ENCODE measurements at regions not wholly inside any gene's neighbourhood (a gene's known extent, or its start where the extent isn't known, plus 50 kb on each side); places are given as distances from the start of the nearest gene placed in this dataset.
"Not testable (repeated sequence)": the region's sequence is repeated elsewhere in the genome, so short reads cannot be mapped to it uniquely, and the experiment has no call there.

DNA sequence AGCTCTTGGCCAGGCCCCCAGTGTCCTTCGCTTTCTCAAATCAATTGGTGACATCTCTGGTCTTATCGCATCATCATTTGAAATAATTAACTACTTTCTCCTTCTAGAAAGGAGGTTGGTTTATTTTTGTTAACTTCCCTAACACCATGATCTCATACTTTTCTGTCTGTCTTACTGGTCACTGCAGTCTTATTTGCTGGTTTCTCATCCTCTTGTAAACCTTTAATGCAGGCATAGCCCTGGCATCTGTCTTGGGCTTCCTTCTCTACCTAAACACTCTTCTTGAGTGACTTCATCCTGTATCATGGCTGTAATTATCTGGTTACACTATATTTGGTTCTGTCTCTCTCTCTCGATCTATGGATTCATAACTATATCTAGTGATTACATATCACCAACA, 152.8 kb downstream of the CYSLTR2 start:
- DNase-seq (ENCODE audit: low read depth in 1 of 2, low spot score in 1 of 2), result no peak

DNA sequence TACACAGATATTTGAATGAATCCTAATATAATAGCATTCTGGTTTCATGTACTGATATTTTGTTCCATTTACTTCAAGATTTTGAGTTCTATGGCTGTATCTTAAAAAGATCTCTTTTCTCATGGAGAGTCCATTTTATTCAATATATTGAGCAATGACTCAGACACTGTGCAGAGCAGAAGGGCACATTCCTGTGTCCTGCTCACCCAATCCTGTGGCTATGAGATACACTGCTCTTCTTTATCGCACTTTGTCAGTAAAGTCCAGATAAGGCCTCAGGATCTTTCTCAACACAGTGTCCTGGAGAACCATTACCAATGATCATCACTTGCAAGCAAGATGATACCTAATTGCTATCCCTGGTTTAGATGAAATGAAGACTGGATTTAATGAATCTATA, 155.0 kb downstream of the CYSLTR2 start:
- DNase-seq (ENCODE audit: low read depth in 1 of 2, low spot score in 1 of 2), result no peak

DNA sequence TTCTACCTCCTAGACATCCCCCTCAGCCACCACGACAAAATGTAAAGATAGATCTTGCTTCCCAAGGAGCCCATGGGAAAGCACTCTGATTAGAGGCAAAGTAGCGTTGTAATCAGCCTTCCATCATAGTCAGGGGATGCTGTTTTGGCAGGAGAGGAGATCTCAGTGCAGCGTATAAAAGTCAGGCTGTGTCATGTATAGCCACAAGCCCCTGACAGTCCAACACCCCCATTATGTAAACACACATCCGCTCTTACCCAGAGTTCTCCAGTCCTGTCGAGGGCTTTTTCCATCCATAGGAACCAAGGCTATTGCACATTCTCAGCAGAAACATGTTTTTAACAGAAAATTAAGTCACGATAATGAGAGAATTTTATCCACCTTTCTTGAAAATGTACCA, 156.3 kb downstream of the CYSLTR2 start:
- DNase-seq (ENCODE audit: low read depth in 1 of 2, low spot score in 1 of 2), result no peak

DNA sequence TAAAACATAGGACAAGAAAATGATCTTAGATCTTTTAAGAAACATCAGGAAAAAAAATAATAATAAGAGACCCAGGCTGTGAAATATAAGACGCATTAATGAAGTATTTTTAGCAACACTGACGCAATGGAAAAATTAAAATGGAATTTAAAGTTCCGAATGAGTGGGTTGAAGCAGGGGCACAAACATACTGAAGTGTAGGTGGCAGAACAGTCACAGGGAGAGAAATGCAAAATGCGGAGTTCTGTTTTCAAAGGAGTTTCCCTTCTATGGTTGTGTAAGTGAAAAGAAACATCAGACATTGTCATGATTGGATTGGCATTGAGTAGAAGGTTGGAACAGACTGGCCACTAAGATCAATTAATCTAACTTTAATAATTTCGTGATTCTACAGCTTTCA, 159.8 kb downstream of the CYSLTR2 start:
- DNase-seq (ENCODE audit: low read depth in 1 of 2, low spot score in 1 of 2), result no peak

DNA sequence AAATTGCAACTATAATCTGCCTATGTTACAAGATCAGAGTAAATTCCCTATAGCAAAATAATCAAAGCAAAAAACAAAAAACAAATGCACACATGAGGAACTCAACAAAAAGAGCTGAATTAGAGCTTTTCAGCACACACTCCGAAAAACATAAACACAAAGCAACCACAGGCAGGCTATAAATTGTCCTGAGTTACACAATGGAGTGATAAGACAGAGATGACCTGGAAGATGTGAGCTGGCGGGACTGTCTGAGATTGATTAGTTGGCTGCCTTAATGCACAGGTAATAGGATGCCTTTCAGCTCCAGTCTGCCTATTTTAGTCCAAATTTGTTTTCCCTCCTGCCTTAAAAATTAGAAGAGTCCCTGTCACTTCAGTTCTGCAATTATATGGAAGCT, 159.0 kb upstream of the FNDC3A start:
- no peak for DNase-seq (ENCODE audit: low read depth in 1 of 2, low spot score in 1 of 2)

DNA sequence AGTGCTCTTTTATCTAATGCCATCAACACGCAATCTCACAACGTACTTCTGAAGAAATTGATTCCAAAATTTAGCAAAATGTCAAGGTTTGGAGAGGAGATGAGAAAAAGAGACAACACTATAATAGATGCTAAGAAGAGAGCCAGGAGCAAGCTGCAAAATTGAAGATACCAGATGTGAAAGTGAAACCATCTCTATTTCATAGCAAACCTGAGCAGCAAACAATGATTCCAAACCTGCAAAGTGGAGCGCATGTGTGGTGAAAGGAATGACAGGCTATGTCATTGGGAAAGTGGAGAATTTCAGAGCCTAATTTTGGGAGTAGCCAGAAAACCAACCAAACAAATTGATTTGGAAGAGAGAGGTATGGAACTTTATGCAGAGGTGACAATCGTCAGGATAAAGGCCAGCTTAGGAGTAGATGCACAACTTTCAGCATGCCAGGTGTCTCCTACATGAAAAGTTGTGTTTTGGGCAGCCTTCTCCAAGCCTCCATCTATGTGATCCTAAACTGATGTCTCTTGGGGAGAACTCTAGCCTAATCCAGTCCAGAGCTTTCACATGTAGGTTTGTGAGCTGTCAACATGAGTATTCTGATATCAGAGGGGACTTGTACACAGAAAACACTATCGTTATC, 158.4 kb upstream of the FNDC3A start:
- no peak for DNase-seq (ENCODE audit: low read depth in 1 of 2, low spot score in 1 of 2)

DNA sequence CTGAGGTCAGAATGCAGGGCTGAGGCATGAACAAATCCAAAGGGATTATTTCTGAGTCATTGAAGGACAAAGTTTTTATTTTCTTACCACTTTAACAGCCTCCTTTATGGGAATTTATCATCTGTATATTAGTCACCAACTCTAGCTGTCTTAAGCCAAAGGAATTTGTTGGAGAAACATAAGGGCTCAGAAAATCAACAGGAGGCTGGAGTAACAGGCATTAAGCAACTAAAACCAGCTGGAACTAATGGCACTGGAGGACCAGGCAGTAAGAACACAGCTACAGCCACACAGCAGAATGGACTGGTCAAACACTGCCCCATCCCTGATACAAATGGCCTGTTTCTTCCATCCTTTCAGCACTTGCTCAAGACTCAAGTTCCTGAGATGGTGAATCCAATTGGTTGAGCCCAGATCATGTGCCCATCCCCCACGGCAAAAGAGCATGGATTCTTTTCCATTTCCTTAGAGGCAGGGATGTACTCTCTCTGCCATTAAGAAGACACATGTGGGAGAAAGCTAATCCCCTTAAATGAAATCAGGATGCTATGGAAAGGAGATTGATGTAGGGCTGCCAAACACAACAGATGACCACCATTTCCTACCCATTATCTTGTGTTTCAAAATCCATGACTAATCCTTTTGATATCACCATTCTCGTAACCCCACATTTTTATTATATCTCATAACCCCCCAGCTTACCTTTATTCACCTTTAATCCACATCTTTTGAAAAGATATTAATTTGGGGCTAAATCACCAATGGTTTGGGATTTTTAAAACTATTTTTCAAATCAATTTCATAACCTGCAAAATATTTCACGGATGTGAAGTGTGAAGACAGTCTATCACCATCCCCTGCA, 157.0 kb upstream of the FNDC3A start:
- no peak for DNase-seq (ENCODE audit: low read depth in 1 of 2, low spot score in 1 of 2)

DNA sequence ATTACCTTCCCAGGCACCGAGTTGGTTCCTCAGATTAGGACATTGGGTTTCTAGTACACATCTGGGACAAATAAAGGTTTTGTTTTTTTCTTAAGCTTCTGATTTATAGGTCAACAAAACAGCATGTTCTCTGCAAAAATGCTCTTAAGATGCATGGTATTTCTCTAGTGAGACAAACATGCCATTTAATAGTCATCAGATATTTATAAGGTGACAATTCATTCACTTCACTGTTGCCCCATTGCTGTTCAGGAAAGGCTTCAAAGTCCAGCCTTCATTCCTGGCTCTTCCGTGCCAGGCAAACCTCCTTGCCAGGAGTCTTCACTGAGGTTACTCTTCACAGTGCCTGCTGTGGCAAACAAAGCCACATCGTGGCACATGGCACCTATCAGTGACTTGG, 156.3 kb upstream of the FNDC3A start:
- DNase-seq (ENCODE audit: low read depth in 1 of 2, low spot score in 1 of 2), result no peak

DNA sequence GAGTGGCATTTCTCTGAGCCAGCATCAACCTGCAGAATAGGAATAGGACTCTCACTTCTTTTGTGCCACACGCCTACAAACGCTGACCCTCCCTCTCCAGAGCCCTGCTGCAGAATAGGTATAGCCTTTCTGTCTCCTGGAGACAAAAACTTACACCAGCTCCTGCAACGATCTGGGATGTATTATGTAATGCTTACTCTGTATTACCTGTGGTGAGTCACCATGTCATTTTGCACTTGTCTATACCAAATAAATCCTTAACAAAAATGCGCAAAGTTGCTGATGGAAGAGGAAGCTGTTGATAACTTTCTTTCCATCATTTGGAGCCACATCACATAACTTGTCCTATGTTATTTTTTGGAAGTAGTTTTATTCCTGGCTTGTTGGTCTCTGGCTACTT, 155.8 kb upstream of the FNDC3A start:
- no peak for DNase-seq (ENCODE audit: low read depth in 1 of 2, low spot score in 1 of 2)

DNA sequence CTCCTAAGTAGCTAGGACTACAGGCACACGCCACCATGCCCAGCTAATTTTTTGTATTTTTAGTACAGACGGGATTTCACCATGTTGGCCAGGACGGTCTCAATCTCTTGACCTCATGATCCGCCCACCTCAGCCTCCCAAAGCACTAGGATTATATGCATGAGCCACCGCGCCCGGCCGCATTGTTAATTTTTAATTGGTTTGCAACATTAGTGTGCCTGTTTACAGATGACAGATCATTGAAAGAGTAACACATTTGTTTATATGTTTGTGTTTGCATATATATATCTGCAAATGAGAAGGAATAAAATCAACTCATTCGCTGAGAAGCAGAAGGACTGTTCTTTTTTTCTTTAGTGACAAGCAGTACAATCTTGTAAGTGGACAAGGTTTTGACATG, 152.2 kb upstream of the FNDC3A start:
- not testable (repeated sequence) for DNase-seq (ENCODE audit: low read depth in 1 of 2, low spot score in 1 of 2)

DNA sequence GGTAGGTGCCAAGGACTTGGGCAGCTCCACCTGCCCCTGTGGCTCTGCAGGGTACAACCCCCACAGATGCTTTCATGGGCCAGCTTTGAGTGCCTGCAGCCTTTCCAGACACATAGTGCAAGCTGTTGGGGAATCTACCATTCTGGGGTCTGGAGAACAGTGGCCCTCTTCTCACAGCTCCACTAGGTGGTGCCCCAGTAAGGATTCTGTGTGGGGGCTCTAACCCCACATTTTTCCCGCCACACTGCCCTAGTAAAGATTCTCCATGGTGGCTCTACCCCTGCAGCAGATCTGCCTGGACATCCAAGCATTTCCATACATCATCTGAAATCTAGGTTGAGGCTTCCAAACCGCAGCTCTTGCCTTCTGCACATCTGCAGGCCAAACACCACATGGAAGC, 149.7 kb upstream of the FNDC3A start:
- no peak for DNase-seq (ENCODE audit: low read depth in 1 of 2, low spot score in 1 of 2)

DNA sequence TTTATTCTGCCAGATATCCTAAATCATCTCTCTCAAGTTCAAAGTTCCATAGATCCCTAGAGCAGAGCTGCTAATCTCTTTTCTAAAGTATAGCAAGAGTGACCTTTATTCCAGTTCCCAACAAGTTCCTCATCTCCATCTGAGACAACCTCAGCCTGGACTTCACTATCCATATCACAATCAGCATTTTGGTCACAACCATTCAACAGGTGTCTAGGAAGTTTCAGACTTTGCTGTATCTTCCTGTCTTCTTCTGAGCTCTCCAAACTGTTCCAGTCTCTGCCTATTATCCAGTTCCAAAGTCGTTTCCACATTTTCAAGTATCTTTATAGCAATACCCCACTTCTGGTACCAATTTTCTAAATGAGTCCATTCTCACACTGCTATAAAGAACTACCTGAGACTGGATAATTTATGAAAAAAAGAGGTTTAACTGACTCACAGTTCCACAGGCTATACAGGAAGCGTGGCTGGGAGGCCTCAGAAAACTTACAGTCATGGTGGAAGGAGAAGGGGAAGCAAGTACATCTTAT, 148.7 kb upstream of the FNDC3A start:
- not testable (repeated sequence) for DNase-seq (ENCODE audit: low read depth in 1 of 2, low spot score in 1 of 2)

DNA sequence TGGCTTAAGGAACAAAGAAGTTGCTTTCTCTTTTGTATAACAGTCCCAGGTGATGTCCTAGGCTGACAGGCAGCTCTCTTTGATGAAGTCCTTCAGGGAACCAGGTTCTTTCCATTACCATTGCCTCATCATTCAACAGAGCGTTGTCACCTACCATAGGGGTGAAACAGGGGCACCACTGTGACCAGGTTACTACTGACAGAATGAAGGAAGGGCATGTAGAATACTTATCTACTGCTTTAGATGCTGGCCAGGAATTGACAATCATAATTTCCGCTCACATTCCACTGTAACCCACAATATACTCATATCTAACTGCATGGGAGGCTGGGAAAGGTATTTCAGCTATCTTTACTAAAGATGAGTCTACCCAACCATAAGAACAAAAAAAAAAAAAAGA, 148.0 kb upstream of the FNDC3A start:
- no peak for DNase-seq (ENCODE audit: low read depth in 1 of 2, low spot score in 1 of 2)

DNA sequence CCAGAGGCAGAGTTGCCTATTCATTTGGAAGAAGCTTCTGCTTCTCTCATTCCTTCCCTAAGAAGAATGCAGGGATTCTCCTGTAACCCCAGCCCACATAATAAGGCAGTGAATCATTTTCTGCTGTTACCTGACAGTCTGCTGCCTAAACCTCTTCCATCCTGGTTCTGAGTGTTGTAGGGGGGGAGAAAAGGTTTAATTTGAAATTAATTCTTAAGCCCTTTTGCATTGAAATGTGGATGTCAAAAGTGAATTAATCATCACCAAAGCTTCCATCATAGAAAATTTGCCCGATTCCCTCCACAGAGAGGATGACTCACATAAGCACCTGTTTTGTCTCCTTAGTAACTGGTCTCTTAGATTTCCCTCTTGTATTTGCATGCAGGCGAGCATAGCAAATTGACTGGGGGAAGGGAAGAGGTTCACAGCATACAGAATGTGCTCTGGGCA, 146.7 kb upstream of the FNDC3A start:
- DNase-seq (ENCODE audit: low read depth in 1 of 2, low spot score in 1 of 2), result no peak

DNA sequence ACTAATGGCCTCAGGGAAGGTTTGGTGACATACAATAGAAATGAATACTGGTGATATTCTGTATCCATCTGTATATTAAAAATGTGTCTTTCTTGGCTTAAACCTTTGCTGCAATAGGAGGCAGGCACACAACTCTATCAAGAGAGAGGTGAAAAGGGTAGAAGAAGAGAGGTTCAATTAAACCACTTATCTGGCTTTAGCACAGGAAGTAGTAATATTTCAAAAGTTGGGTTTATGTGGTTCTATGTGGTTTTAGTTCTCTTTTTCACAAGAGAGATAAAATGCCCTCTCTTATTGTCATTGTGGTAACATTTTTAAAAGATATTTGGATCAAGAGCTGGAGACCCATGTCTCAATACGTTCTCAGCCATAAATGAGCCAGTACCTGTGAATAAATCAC, 146.2 kb upstream of the FNDC3A start:
- no peak for DNase-seq (ENCODE audit: low read depth in 1 of 2, low spot score in 1 of 2)

DNA sequence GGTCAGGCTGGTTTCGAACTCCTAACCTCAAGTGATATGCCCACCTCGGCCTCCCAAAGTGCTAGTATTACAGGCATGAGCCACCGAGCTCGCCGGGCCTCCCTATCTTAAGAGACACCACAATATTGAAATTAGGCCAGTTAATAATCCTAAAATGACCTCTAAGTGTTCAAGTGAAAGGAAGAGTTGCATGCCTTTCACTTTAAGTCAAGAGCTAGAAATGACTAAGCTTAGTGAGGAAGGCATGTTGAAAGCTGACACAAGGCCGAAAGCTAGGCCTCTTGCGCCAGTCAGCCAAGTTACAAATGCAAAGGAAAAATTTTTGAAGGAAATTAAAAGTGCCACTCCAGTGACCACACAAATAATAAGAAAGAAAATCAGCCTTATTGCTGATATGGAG, 144.5 kb upstream of the FNDC3A start:
- DNase-seq (ENCODE audit: low read depth in 1 of 2, low spot score in 1 of 2), result no peak

DNA sequence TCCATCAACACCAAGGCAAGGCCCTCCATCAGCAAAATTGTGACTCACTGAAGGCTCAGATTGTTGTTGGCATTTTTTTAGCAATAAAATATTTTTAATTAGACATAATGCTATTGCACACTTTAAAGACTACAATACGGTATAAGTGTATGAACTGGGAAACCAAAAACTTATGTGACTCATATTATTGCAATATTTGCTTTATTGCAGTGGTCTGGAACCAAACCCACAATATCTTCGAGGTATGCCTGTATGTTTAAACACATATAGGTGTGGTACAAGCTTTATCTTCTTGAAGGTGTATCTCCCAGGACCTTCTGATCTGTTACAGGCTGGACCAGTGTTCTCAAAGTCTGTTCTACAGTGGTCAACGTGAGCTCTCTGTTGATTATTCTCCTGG, 142.3 kb upstream of the FNDC3A start:
- DNase-seq (ENCODE audit: low read depth in 1 of 2, low spot score in 1 of 2), result no peak

DNA sequence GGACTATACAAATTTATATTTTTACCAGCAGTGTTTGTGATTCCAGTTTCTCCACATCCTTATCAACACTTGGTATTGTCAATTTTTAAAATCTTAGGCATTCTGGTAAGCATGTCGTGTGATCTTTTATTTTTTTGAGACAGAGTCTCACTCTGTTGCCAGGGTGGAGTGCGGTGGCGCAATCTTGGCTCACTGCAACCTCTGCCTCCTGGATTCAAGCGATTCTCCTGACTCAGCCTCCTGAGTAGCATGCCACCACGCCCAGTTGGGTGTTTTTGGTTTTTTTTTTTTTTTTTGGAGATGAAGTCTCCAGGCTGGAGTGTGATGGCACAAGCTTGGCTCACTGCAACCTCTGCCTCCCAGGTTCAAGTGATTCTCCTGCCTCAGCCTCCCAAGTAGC, 140.4 kb upstream of the FNDC3A start:
- DNase-seq (ENCODE audit: low read depth in 1 of 2, low spot score in 1 of 2), result not testable (repeated sequence)

DNA sequence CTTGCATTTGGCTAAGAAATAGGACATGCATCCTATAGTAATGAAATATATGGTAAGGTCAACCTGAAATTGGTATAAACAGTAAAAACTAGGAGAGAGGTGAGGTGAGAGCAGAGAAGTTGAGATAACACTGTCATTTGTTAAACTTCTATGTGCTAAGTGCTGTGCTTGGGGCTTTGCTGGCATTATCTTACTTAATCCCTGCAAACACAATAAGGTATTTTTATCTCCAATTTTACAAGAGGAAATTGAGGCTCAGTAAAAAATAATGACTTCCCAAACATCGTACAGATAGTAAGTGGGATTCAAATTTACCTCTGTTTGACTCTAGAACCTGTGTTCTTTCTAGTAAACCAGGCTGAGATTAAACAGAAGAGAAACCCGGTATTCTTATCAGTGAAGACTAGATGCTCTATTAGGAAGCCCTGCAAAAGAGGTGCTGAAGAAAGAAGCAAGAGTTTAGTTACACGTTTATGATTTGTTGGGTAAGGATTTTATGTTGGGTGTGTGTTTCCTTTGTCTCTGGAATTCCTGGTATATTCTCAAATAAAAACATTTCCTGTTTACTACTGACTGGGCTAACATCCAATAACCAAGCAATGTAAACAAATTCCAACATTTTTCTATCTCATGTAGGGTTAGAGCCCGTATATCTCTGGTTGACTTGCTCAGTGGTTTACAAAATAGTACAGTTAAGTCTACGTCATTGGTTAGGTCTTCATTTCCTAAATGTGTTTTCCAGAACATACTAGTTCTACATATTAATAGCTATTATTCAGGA, 137.3 kb upstream of the FNDC3A start:
- DNase-seq (ENCODE audit: low read depth in 1 of 2, low spot score in 1 of 2), result no peak

DNA sequence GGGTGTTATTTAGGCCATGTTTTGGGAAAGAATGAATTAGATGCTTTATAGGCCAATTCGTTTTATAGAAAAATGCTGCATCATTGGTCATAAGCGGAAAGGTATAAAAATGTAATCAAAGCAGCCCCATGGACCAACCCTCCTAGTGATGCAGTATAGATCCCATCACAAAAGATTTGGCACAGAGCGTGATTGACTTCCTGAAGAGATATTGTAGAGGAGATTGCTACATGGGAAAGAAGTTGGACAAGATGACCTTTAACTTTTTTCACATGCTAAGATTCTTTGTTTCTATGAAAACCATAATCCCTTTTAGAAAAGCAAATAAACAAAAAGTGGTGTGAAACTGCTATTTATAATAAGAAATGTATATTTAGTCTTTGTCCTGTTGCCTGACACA, 136.5 kb upstream of the FNDC3A start:
- DNase-seq (ENCODE audit: low read depth in 1 of 2, low spot score in 1 of 2), result no peak

DNA sequence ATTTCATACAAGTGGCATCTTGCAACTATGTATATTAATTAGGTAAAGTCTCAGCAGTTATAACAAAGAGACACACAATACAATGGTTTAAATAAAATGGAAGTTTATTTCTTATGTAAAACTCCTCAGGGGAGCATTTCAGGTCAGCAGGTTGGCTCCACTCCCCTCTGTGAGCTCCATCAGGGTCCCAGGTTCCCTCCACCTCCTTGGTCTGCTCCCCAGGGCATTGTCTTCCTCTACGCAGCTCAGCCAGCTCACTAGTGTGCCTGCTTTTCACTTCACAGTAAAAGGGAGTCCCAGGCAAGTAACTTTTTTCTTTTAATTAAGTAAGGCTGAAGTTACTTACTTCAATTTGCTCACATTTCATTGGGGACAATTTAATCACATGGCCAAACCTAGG, 135.3 kb upstream of the FNDC3A start:
- DNase-seq (ENCODE audit: low read depth in 1 of 2, low spot score in 1 of 2), result no peak

DNA sequence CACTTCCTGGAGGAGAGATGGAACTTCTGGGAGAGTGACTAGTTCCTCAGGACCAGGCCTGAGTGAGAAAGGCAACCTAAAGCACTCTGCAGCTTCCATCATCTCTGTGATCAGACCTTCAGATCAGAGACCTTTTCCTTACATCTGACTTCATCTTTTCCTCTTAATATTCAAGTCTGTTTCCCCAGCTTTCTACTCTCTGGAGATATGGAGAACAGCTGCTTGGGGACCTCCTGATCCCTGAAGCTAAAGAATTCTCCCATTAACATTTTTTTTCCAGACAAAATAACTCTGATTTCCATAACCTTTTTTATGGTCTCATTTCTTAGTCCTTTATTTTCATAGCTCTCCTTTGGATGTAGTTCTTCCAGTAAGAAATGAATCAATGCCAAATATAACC, 133.4 kb upstream of the FNDC3A start:
- no peak for DNase-seq (ENCODE audit: low read depth in 1 of 2, low spot score in 1 of 2)
